Fibroblast of mammary gland (primary cell): ENCODE measurements at regions not wholly inside any gene's neighbourhood (a gene's known extent, or its start where the extent isn't known, plus 50 kb on each side); places are given as distances from the start of the nearest gene placed in this dataset.

ENCODE experiments used
- DNase-seq: peaks from one replicate; pipeline ENCODE4 v3.0.0-alpha.2; 2010; ENCODE audit warnings: low read depth
- H3K4me3 ChIP-seq: 2 replicates; pipeline ENCODE4 v1.5.1; 2011; ENCODE audit warnings: low read depth, mild to moderate bottlenecking, low read length, moderate library complexity; ENCODE audit not compliant: control insufficient read depth
- CTCF ChIP-seq: conservative IDR thresholded peaks from 2 replicates; pipeline ENCODE4 v1.5.1; 2011; ENCODE audit warnings: low read depth, low read length, inconsistent platforms; ENCODE audit not compliant: control insufficient read depth, insufficient read depth

DNA sequence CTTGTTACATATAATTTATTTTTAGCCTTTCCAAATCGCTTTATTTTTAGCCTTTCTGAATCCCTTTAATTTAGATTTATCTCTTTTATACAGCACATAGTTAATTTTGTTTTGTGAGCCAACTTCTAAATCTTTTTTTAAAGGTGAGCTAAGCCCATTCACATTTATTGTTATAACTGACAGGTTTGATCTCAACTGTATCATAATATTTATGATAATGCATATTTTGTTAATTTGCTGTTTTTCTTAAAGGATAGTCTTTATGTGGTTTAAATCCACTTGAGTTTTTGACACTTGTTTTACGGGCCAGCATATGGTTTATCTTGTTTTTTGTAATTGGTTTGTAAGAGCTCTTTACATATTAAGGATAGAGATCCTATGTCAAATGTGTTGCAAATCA is 177.8 kb upstream of the SMIM23 start:
- DNase-seq: no peak
- TF ChIP-seq CTCF: no peak

DNA sequence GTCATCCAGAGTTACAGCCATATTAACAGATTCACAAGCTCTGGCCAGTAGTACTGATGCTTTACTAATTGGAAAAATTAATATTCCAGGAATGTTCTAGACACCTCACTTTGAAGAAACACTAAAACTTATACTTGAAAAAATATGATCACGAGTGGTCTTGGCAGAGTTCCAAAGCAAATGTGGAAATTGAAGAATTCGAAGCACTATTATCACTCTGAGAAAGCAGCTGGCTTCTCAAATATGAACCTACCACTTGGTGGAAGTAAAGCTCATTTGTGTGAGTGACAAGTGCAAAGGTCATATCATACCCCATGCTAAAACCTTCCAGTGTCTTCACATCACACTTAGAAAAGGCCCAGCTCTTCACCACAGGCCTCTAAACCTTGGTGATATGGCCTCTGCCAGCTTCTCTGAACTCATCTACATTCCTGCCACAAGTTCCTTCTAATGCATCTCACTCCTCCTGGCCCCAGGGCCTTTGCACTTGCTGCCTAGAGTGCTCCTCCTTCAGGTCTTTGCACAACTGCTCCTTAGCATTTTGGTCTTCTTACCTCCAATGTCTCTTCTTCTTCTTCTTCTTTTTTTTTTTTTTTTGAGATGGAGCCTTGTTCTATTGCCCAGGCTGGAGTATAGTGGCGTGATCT is 175.7 kb upstream of the SMIM23 start:
- no peak for DNase-seq
- no peak for TF ChIP-seq CTCF

More for the DNA sequence above, 177.8 kb upstream of the SMIM23 start:
- H3K4me3 ChIP-seq: no peak overlapping the region

DNA sequence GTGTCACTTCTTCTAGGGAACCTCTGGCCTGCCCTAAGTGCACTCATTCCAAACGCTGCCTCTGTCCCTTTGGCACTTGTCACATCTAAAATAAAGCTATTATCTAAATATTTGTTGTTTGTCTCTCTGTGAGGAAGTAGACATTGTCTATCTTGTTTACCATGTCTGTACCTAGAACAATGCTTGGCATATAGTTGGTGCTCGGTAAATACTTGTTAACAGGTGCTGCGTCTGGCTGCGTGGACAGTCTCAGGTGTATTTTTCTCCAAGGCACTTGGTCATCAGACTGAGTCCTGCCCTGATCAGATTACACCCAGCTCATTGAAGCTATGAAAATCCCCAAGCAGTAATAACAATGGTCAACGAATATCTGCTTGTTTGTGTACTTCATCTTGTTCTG is 174.9 kb upstream of the SMIM23 start:
- no peak for DNase-seq
- no peak for TF ChIP-seq CTCF
- H3K4me3 ChIP-seq: no peak overlapping the region

More for the DNA sequence above, 175.7 kb upstream of the SMIM23 start:
- H3K4me3 ChIP-seq: no peak overlapping the region

DNA sequence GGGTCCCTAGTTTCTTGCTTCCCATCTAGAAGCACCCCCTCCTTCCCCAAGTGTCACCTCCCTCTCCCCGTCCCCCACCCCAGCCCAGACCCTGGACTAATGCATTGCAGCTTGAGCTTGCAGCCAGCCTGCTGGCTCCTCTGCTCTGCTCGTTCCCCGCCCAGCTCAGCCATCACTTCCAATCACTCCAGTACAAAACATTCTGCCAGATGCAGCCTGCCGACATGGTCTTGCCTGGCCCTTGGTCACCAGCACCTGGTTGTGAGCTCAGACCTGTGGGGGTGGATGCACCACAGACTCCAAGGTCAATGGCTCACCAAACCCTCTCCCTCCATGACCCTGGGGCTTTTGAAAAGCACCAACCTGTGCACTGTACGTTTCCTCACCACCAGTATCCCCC is 172.9 kb upstream of the SMIM23 start:
- H3K4me3 ChIP-seq: no peak overlapping the region
- no peak for TF ChIP-seq CTCF
- DNase-seq: no peak

DNA sequence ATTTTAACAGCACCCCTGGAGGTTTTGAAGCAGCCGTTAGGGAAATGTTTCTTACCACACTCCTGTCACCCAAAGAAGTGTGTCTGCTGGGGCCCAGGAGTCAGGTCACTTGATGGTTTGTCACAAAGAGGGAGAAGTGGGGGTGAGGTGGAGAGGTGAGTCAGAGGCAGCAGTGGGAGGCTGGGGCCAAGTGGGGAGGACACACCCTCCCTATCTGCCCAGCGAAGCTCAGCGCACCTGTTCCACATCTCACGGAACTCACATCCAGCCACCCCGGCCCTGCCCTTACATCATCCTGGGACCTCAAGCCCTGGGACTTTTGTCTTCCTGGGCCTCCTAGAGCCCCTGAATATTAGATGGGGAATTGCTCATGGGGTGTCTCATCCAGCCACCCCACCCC is 171.1 kb upstream of the SMIM23 start:
- H3K4me3 ChIP-seq: no peak overlapping the region
- no peak for TF ChIP-seq CTCF
- no peak for DNase-seq

- DNase-seq: peak; percentile 6
- no peak overlapping the region for H3K4me3 ChIP-seq
- no peak for TF ChIP-seq CTCF
Measured at GRCh38 chr5:171614971-171615653, 170.5 kb upstream of the SMIM23 start.
